Spleen (tissue), 7 donors: ENCODE measurements at regions not wholly inside any gene's neighbourhood (a gene's known extent, or its start where the extent isn't known, plus 50 kb on each side); places are given as distances from the start of the nearest gene placed in this dataset.

Experiments used
- CTCF ChIP-seq, 11 experiments: fragments of 200-600 bp in 7 of 11; fragments of 450-650 bp in 4 of 11; sonication (generic) in 4 of 11; IDR thresholded peaks in 8 of 11; conservative IDR thresholded peaks in 3 of 11; 1 replicate in 7 of 11; 2 replicates in 4 of 11; pipeline versions ENCODE4 v1.4.0 to v1.8.0; 2016 to 2021; ENCODE audit warnings: antibody characterized with exemption in 11 of 11, inconsistent platforms in 4 of 11, mild to moderate bottlenecking in 1 of 11
- POLR2A ChIP-seq, 3 donors: fragments of 450-650 bp; IDR thresholded peaks; one replicate each; pipeline ENCODE4 v1.5.1; 2017; ENCODE audit warnings: antibody characterized with exemption in 3 of 3, mild to moderate bottlenecking in 1 of 3
- donor health status: DM: no; HTN: no; CAD: no; lungs with moderate emphysema.
- donor health status: DM: no; HTN: no; CAD: no.
- donor health status: DM: no; HTN: no; CAD: no.

DNA sequence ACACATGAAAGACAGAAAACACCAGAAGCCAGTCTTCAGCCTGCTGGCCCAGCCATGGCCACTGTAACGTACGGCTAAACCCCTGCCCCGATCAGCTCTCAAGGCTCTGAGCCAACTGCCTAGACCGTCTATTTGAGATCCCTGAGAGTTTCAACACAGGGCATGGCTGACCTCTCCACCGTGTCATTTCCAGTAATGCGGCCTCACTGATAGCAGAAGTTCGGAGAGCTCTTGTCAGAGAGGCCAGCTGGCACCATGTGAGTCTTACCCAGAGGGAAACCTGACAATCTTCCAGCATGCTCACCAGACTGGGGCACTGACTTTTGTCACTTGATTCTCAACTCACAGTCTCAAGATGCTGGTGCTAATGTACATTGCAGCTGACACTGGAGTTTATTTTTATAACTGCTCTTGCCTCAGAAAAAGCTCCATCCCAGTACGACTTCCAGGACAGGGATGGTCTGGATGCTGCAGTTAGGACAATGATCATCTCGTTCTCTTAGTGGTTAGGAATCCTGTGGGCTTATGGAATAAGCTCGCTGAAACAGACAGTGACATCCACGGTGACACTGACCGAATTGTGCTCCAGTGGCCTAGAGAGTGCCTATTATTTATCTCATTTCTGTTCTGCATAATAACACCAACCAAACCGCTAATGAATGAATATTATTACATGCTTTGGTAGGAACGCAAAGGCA is 372.7 kb downstream of the ICE1 start:
- no peak for TF ChIP-seq CTCF (IDR thresholded peaks at IDR 0.05 in 8 of 11, conservative IDR thresholded peaks at IDR 0.05 in 3 of 11)
- no peak for TF ChIP-seq POLR2A (IDR thresholded peaks at IDR 0.05)
